ENCODE measurements at regions not wholly inside any gene's neighbourhood (a gene's known extent, or its start where the extent isn't known, plus 50 kb on each side); places are given as distances from the start of the nearest gene placed in this dataset.

GRCh38 chr2:48210189-48210588 is 104.3 kb upstream of the FOXN2 start:
- no peak for DNase-seq (ENCODE audit: low read depth, low spot score)
- Histone ChIP-seq H3K9me3 (ENCODE audit: control insufficient read depth, insufficient read depth, low read length) (no peaks in the 10 kb centered on the region), H3K27me3 (ENCODE audit: control insufficient read depth, insufficient read depth, low read length) (no peaks in the 10 kb centered on the region), H3K4me1 (ENCODE audit: control insufficient read depth, insufficient read depth, low read length) (peaks cover 6% of the 10 kb centered on the region; the same call in 1 of the 2 replicates), H3K4me3 (ENCODE audit: low read length) (no peak overlapping the region), H3K27ac (ENCODE audit: low read length) (no peak overlapping the region), H3K36me3 (ENCODE audit: control insufficient read depth, insufficient read depth, low read length) (no peaks in the 10 kb centered on the region)
- WGBS (ENCODE audit: insufficient coverage, insufficient read length): no CpG with 5 or more reads among the region's 2 CpGs

- Histone ChIP-seq H3K4me3 (ENCODE audit: low read length) (no peak overlapping the region), H3K4me1 (ENCODE audit: control insufficient read depth, insufficient read depth, low read length) (0 out of 2 replicates have a peak, but pooled peaks cover under 1% of the 10 kb centered on the region), H3K36me3 (ENCODE audit: control insufficient read depth, insufficient read depth, low read length) (no peaks in the 10 kb centered on the region), H3K27ac (ENCODE audit: low read length) (no peak overlapping the region), H3K9me3 (ENCODE audit: control insufficient read depth, insufficient read depth, low read length) (no peaks in the 10 kb centered on the region), H3K27me3 (ENCODE audit: control insufficient read depth, insufficient read depth, low read length) (no peaks in the 10 kb centered on the region)
- no peak for DNase-seq (ENCODE audit: low read depth, low spot score)
- WGBS (ENCODE audit: insufficient coverage, insufficient read length): no CpG with 5 or more reads among the region's 3 CpGs
Observed at GRCh38 chr2:48213646-48214045, 100.8 kb upstream of the FOXN2 start.

GRCh38 chr2:48218169-48218568 is 96.3 kb upstream of the FOXN2 start:
- Histone ChIP-seq H3K36me3 (ENCODE audit: control insufficient read depth, insufficient read depth, low read length) (no peaks in the 10 kb centered on the region), H3K4me3 (ENCODE audit: low read length) (no peak overlapping the region), H3K27ac (ENCODE audit: low read length) (no peak overlapping the region), H3K9me3 (ENCODE audit: control insufficient read depth, insufficient read depth, low read length) (no peaks in the 10 kb centered on the region), H3K27me3 (ENCODE audit: control insufficient read depth, insufficient read depth, low read length) (no peaks in the 10 kb centered on the region), H3K4me1 (ENCODE audit: control insufficient read depth, insufficient read depth, low read length) (no peaks in the 10 kb centered on the region; the same call in 1 of the 2 replicates)
- no CpG with 5 or more reads among the region's 2 CpGs for WGBS (ENCODE audit: insufficient coverage, insufficient read length)
- DNase-seq (ENCODE audit: low read depth, low spot score): no peak

GRCh38 chr2:48219234-48219554 is 95.3 kb upstream of the FOXN2 start:
- DNase-seq (ENCODE audit: low read depth, low spot score): no peak
- H3K4me3 ChIP-seq (ENCODE audit: low read length): no peak overlapping the region
- H3K4me1 ChIP-seq (ENCODE audit: control insufficient read depth, insufficient read depth, low read length): no peaks in the 10 kb centered on the region; the same call in 1 of the 2 replicates
- H3K27me3 ChIP-seq (ENCODE audit: control insufficient read depth, insufficient read depth, low read length): no peaks in the 10 kb centered on the region
- H3K36me3 ChIP-seq (ENCODE audit: control insufficient read depth, insufficient read depth, low read length): no peaks in the 10 kb centered on the region
- H3K27ac ChIP-seq (ENCODE audit: low read length): no peak overlapping the region
- H3K9me3 ChIP-seq (ENCODE audit: control insufficient read depth, insufficient read depth, low read length): no peaks in the 10 kb centered on the region
- WGBS (ENCODE audit: insufficient coverage, insufficient read length): no CpG with 5 or more reads among the region's 3 CpGs

- no CpG with 5 or more reads among the region's 1 CpG for WGBS (ENCODE audit: insufficient coverage, insufficient read length)
- H3K4me3 ChIP-seq (ENCODE audit: low read length): no peak overlapping the region
- H3K4me1 ChIP-seq (ENCODE audit: control insufficient read depth, insufficient read depth, low read length): no peaks in the 10 kb centered on the region; the same call in 1 of the 2 replicates
- DNase-seq (ENCODE audit: low read depth, low spot score): no peak
- H3K36me3 ChIP-seq (ENCODE audit: control insufficient read depth, insufficient read depth, low read length): no peaks in the 10 kb centered on the region
- no peaks in the 10 kb centered on the region for H3K27me3 ChIP-seq (ENCODE audit: control insufficient read depth, insufficient read depth, low read length)
- H3K9me3 ChIP-seq (ENCODE audit: control insufficient read depth, insufficient read depth, low read length): no peaks in the 10 kb centered on the region
- H3K27ac ChIP-seq (ENCODE audit: low read length): no peak overlapping the region
Observed at GRCh38 chr2:48219555-48220436, 94.7 kb upstream of the FOXN2 start.

GRCh38 chr2:48220501-48220900 is 94.0 kb upstream of the FOXN2 start:
- no peaks in the 10 kb centered on the region for H3K9me3 ChIP-seq (ENCODE audit: control insufficient read depth, insufficient read depth, low read length)
- H3K4me1 ChIP-seq (ENCODE audit: control insufficient read depth, insufficient read depth, low read length): no peaks in the 10 kb centered on the region; the same call in 1 of the 2 replicates
- H3K36me3 ChIP-seq (ENCODE audit: control insufficient read depth, insufficient read depth, low read length): no peaks in the 10 kb centered on the region
- H3K4me3 ChIP-seq (ENCODE audit: low read length): no peak overlapping the region
- H3K27me3 ChIP-seq (ENCODE audit: control insufficient read depth, insufficient read depth, low read length): no peaks in the 10 kb centered on the region
- no peak overlapping the region for H3K27ac ChIP-seq (ENCODE audit: low read length)
- no peak for DNase-seq (ENCODE audit: low read depth, low spot score)
- WGBS (ENCODE audit: insufficient coverage, insufficient read length): no CpG with 5 or more reads among the region's 1 CpG

- WGBS (ENCODE audit: insufficient coverage, insufficient read length): no CpG with 5 or more reads among the region's 4 CpGs
- no peaks in the 10 kb centered on the region for H3K36me3 ChIP-seq (ENCODE audit: control insufficient read depth, insufficient read depth, low read length)
- H3K27me3 ChIP-seq (ENCODE audit: control insufficient read depth, insufficient read depth, low read length): no peaks in the 10 kb centered on the region
- H3K27ac ChIP-seq (ENCODE audit: low read length): no peak overlapping the region
- no peak for DNase-seq (ENCODE audit: low read depth, low spot score)
- H3K9me3 ChIP-seq (ENCODE audit: control insufficient read depth, insufficient read depth, low read length): no peaks in the 10 kb centered on the region
- no peak overlapping the region for H3K4me3 ChIP-seq (ENCODE audit: low read length)
- no peaks in the 10 kb centered on the region; the same call in 1 of the 2 replicates for H3K4me1 ChIP-seq (ENCODE audit: control insufficient read depth, insufficient read depth, low read length)
Observed at GRCh38 chr2:48221846-48222516, 92.5 kb upstream of the FOXN2 start.

GRCh38 chr2:48227617-48228344 is 86.7 kb upstream of the FOXN2 start:
- no CpG with 5 or more reads among the region's 3 CpGs for WGBS (ENCODE audit: insufficient coverage, insufficient read length)
- Histone ChIP-seq H3K27ac (ENCODE audit: low read length) (no peak overlapping the region), H3K27me3 (ENCODE audit: control insufficient read depth, insufficient read depth, low read length) (no peaks in the 10 kb centered on the region), H3K4me3 (ENCODE audit: low read length) (no peak overlapping the region), H3K36me3 (ENCODE audit: control insufficient read depth, insufficient read depth, low read length) (no peaks in the 10 kb centered on the region), H3K9me3 (ENCODE audit: control insufficient read depth, insufficient read depth, low read length) (no peaks in the 10 kb centered on the region), H3K4me1 (ENCODE audit: control insufficient read depth, insufficient read depth, low read length) (no peaks in the 10 kb centered on the region)
- DNase-seq (ENCODE audit: low read depth, low spot score): no peak

- Histone ChIP-seq H3K9me3 (ENCODE audit: control insufficient read depth, insufficient read depth, low read length) (no peaks in the 10 kb centered on the region), H3K36me3 (ENCODE audit: control insufficient read depth, insufficient read depth, low read length) (no peaks in the 10 kb centered on the region), H3K4me1 (ENCODE audit: control insufficient read depth, insufficient read depth, low read length) (no peaks in the 10 kb centered on the region), H3K27me3 (ENCODE audit: control insufficient read depth, insufficient read depth, low read length) (no peaks in the 10 kb centered on the region), H3K4me3 (ENCODE audit: low read length) (no peak overlapping the region), H3K27ac (ENCODE audit: low read length) (no peak overlapping the region)
- no peak for DNase-seq (ENCODE audit: low read depth, low spot score)
- no CpG with 5 or more reads among the region's 2 CpGs for WGBS (ENCODE audit: insufficient coverage, insufficient read length)
Observed at GRCh38 chr2:48228345-48228684, 86.2 kb upstream of the FOXN2 start.

- no CpG with 5 or more reads among the region's 5 CpGs for WGBS (ENCODE audit: insufficient coverage, insufficient read length)
Observed at GRCh38 chr2:48229063-48229462, 85.4 kb upstream of the FOXN2 start.

More at GRCh38 chr2:48229063-48229462, 85.4 kb upstream of the FOXN2 start:
- DNase-seq (ENCODE audit: low read depth, low spot score): no peak
- H3K9me3 ChIP-seq (ENCODE audit: control insufficient read depth, insufficient read depth, low read length): no peaks in the 10 kb centered on the region
- H3K36me3 ChIP-seq (ENCODE audit: control insufficient read depth, insufficient read depth, low read length): no peaks in the 10 kb centered on the region
- H3K27me3 ChIP-seq (ENCODE audit: control insufficient read depth, insufficient read depth, low read length): no peaks in the 10 kb centered on the region
- H3K4me3 ChIP-seq (ENCODE audit: low read length): no peak overlapping the region
- H3K27ac ChIP-seq (ENCODE audit: low read length): no peak overlapping the region
- no peaks in the 10 kb centered on the region for H3K4me1 ChIP-seq (ENCODE audit: control insufficient read depth, insufficient read depth, low read length)

Measured in iPS DF 6.9 (cell line).